Adrenal gland (tissue), 5 donors: ENCODE measurements at regions not wholly inside any gene's neighbourhood (a gene's known extent, or its start where the extent isn't known, plus 50 kb on each side); places are given as distances from the start of the nearest gene placed in this dataset.

ENCODE experiments used
- POLR2A ChIP-seq, 2 donors: fragments of 450-650 bp; IDR thresholded peaks; one replicate each; pipeline ENCODE4 v1.6.1; 2017; ENCODE audit warnings: antibody characterized with exemption in 2 of 2, mild to moderate bottlenecking in 2 of 2, moderate library complexity in 1 of 2
- TF ChIP-seq, protein P1 (sequence below), 6 experiments: fragments of 450-650 bp in 4 of 6; fragments of 200-600 bp in 2 of 6; sonication (generic) in 1 of 6; IDR thresholded peaks; 1 replicate in 5 of 6; 2 replicates in 1 of 6; pipeline versions ENCODE4 v1.5.1 to v1.8.0; 2016 to 2021; ENCODE audit warnings: antibody characterized with exemption in 6 of 6, mild to moderate bottlenecking in 2 of 6, moderate library complexity in 1 of 6
- donor health status: DM: no; HTN: no; CAD: no.

DNA sequence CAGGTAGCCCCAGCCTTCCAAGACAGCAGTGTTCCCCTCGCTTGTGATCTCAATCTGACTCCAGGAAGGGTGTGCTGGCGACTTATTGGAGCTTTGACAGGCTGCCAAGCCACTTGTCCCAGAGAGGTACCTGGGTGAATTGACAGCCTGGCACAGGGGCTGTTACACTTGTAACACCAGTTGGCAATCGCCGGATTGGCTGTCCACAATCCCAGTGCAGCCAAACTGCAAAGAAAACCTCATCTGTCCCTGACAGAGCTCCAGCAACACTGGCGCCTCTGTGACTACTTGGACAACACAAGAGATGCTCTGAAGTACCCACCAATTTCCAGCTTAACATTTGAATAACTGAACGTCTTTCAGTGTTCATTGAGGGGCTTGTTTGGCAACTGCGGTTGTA, 76.8 kb upstream of the PRPS1 start:
- TF ChIP-seq POLR2A (IDR thresholded peaks at IDR 0.05), result no peak
- TF ChIP-seq, protein P1, sequence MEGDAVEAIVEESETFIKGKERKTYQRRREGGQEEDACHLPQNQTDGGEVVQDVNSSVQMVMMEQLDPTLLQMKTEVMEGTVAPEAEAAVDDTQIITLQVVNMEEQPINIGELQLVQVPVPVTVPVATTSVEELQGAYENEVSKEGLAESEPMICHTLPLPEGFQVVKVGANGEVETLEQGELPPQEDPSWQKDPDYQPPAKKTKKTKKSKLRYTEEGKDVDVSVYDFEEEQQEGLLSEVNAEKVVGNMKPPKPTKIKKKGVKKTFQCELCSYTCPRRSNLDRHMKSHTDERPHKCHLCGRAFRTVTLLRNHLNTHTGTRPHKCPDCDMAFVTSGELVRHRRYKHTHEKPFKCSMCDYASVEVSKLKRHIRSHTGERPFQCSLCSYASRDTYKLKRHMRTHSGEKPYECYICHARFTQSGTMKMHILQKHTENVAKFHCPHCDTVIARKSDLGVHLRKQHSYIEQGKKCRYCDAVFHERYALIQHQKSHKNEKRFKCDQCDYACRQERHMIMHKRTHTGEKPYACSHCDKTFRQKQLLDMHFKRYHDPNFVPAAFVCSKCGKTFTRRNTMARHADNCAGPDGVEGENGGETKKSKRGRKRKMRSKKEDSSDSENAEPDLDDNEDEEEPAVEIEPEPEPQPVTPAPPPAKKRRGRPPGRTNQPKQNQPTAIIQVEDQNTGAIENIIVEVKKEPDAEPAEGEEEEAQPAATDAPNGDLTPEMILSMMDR (IDR thresholded peaks at IDR 0.05), result no peak
